Choroid plexus epithelial cell (primary cell): ENCODE measurements at regions not wholly inside any gene's neighbourhood (a gene's known extent, or its start where the extent isn't known, plus 50 kb on each side); places are given as distances from the start of the nearest gene placed in this dataset.
"Not testable (repeated sequence)": the region's sequence is repeated elsewhere in the genome, so short reads cannot be mapped to it uniquely, and the experiment has no call there.

ENCODE experiments used
- DNase-seq: peaks from one replicate; pipeline ENCODE4 v3.0.0-alpha.2; 2010; ENCODE audit warnings: low read depth
- H3K4me3 ChIP-seq: 2 replicates; pipeline ENCODE4 v1.5.1; 2011; ENCODE audit warnings: low read depth, mild to moderate bottlenecking, control low read depth, low read length, moderate library complexity
- TF ChIP-seq, protein P1 (sequence below): conservative IDR thresholded peaks from 2 replicates; pipeline ENCODE4 v1.5.1; 2011; ENCODE audit warnings: low read depth, mild to moderate bottlenecking, control low read depth, inconsistent platforms, low read length, moderate library complexity

DNA sequence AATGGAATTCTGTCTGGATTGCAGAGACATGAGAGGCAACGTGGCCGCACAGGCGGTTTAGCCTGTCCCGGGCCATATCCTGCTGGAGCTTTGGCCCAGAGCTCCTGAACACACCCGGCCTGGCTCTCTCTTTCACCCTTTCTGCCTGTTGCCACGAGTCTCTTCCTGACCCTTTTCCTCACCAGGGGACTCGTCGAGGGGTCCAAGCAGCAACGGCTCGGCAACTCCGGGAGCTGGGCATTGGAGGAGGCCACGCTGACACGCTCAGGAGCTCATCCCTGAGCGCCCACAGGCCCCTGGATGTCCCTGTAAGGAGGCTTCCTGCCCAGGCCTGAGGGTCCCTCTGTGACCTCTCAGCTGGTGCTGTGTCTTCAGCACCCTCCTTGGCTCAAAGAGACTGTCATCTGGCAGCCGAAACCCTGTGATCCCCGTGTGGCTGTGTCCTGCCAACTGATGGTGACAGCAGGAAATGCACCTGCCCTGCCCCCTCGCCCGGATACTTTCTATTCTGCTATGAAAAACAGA lies 103.8 kb downstream of the RNASET2 start:
- no peak overlapping the region for H3K4me3 ChIP-seq
- no peak for DNase-seq
- TF ChIP-seq, protein P1, sequence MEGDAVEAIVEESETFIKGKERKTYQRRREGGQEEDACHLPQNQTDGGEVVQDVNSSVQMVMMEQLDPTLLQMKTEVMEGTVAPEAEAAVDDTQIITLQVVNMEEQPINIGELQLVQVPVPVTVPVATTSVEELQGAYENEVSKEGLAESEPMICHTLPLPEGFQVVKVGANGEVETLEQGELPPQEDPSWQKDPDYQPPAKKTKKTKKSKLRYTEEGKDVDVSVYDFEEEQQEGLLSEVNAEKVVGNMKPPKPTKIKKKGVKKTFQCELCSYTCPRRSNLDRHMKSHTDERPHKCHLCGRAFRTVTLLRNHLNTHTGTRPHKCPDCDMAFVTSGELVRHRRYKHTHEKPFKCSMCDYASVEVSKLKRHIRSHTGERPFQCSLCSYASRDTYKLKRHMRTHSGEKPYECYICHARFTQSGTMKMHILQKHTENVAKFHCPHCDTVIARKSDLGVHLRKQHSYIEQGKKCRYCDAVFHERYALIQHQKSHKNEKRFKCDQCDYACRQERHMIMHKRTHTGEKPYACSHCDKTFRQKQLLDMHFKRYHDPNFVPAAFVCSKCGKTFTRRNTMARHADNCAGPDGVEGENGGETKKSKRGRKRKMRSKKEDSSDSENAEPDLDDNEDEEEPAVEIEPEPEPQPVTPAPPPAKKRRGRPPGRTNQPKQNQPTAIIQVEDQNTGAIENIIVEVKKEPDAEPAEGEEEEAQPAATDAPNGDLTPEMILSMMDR, result no peak

DNA sequence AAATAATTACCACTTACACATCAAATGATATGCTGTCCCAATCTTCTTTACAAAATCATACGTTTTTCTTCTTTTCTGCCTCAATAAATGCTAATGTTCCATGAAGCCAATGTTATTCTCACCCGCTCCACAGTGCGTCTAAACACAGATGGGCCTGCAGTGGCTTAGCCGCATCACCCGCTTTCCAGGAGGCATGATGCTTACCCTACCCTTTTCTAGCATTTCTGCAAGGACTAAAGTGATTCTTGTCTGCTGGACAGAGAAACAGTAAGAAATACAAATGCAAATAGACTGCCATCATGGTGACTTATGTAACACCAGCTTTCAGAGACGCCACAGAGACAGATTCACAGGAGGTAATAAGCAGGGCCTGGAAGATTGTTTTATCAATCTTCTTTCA lies 104.4 kb downstream of the RNASET2 start:
- TF ChIP-seq, protein P1, result no peak
- no peak overlapping the region for H3K4me3 ChIP-seq
- no peak for DNase-seq

DNA sequence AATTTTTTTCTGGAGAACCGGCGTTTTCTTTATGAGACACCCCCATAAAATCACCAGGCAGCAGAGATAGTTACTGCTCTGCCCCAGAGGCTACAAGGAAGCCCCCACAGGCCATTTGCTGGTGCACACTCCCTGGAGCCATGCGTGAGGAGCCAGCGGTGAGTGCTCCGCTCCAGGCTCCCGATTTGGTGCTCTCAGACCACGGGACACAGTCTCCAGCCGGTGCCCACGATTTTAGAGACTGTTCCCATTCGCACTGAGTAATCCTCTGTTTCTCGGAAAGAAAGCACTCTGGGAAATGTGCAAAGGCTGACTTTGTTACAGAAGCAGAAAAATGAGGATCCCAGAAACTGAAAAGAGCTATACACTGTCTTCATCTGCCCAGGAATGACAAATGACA lies 104.9 kb downstream of the RNASET2 start:
- H3K4me3 ChIP-seq, result no peak overlapping the region
- TF ChIP-seq, protein P1, result no peak
- DNase-seq, result no peak

DNA sequence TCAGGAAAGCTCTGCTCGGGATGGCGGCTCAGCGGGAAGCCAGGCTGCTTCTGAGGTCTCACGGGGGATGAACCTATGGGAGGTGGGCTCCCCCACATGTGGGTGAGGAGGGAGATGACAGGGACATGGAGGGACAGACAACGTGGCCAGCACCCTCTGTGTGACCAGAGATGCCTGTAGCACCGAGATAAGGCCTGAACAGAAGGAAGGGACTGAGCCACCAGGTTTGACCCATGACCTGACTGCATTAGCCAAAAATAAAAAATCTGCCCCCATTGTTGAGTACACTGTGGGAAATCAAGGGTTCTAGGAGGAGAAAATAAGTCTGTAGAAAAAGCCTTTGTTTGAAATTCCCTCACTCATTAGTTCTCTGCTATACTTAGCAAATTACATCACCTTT lies 105.7 kb downstream of the RNASET2 start:
- TF ChIP-seq, protein P1, result no peak
- DNase-seq, result no peak
- H3K4me3 ChIP-seq, result no peak overlapping the region

DNA sequence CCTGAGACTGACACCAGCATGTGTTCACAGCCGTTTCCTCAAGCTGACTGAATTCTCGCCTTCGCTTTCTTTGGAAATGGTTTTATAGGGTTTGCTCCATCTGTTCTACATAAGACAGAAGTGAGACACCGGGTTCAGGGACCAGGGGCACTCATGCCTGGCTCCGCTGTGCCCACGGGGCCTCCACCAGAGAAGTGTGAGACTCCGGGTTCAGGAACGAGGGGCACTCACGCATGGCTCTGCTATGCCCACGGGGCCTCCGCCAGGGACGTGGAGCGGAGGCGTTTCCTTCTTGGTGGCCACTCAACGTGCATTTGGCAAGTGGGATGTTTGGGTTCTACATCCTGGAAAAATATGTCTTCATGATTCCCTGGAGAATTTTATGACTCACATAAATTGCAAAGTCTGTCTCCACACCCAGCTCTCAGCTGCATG lies 106.6 kb downstream of the RNASET2 start:
- TF ChIP-seq, protein P1, result no peak
- no peak for DNase-seq
- no peak overlapping the region for H3K4me3 ChIP-seq

DNA sequence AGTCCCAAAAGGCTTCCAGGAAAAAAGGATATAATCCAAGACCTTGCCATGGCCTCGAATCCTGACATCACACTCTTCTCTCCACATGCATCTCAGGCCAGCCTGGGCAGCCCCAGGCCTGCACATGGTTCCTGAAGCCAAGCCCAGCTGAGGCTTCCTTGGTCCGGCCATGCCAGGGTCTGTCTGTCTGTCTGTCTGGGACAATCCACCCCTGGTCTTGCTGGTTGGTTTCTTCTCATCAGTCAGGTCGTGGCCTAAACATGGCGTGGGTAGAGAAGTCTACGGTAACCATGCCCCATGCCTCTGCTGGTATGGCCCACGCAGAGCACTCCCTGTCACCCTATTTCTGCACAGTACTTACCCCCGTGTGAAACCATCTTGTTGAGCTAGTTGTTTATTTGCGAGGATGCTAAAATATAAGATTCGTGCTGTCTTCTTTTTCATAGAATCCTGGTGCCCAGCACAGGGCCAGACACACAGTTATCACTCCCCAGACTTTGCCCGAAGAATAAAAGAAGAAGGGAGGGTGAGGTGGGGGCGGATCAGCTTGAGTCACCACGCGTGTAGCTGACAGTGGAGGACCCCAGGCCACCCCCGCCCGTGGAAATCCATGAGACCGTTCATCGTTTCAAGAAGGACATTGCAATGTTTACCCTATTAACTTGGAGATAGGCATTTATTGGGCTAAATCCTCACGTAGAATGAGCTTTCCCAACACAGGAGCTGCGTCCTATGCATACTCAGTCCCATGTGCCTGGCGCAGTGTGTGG lies 107.2 kb downstream of the RNASET2 start:
- no peak overlapping the region for H3K4me3 ChIP-seq
- no peak for DNase-seq
- TF ChIP-seq, protein P1, result no peak

DNA sequence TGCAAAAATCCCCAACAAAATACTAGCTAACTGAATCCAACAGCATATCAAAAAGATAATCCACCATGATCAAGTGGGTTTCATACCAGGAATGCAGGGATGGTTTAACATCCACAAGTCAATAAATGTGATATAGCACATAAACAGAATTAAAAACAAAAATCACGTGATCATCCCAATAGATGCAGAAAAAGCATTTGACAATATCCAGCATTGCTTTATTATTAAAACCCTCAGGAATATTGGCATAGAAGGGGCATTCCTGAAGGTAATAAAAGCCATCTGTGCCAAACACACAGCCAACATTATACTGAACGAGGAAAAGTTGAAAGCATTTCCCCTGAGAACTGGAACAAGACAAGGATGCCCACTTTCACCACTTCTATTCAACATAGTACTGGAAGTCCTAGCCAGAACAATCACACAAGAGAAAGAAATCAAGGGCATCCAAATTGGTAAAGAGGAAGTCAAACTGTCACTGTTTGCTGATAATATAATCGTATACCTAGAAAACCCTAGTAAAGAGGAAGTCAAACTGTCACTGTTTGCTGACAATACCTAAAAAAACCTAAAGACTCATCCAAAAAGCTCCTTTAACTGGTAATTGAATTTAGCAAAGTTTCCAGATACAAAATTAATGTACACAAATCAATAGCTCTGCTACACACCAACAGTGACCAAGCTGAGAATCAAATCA lies 109.8 kb downstream of the RNASET2 start:
- DNase-seq, H3K4me3 ChIP-seq: not testable (repeated sequence)
